Stimulated activated CD4-positive, alpha-beta T cell treated with anti-CD3 and anti-CD28 coated beads, Interleukin-12 subunit alpha, Interleukin-12 subunit beta, amount 100 ng/mL, for 24 hours (primary cell): ENCODE measurements at regions not wholly inside any gene's neighbourhood (a gene's known extent, or its start where the extent isn't known, plus 50 kb on each side); places are given as distances from the start of the nearest gene placed in this dataset.
"Not testable (repeated sequence)": the region's sequence is repeated elsewhere in the genome, so short reads cannot be mapped to it uniquely, and the experiment has no call there.

Source experiments
- DNase-seq, 2 experiments: peaks; one replicate each; pipeline ENCODE4 v3.0.0-alpha.2; 2020; ENCODE audit warnings: low read depth in 2 of 2

DNA sequence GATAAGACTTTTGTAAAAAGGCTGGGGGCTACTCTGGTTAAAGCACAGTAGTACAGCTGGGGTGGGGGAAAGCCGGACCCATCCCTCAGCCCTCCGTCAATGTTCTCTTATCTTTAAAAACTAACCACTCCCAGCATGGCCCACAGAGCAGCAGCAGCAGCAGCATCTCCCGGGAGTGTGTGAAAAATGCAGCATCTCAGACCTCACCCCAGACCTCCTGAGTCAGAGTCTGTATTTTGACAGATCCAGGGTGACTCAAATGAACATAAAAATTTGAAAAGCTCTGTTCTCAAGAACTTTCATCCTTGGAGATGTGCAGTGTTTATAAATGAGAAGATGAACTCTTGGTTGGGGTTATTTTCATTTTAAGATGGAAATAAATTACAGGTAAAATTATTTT lies 277.7 kb upstream of the ECI2 start:
- no peak for DNase-seq

DNA sequence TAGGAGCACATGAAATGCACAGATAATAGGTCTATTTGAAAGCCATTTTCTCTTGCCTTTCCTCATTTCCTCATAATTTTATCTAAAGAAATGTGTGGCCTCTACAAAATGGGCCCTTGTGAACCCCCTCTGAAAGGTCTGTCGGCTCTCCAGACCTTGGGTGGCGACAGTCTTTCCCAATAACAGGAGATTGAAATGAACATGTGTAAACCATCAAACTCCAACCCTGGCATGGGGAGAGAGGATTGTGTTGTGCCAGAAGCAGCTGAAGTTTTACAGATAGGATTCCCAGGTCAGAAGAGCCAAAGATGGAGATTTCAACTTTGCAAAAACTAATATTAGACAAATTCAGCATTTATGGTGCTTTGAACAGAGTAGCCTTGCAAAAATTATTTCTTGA lies 277.1 kb upstream of the ECI2 start:
- no peak for DNase-seq

DNA sequence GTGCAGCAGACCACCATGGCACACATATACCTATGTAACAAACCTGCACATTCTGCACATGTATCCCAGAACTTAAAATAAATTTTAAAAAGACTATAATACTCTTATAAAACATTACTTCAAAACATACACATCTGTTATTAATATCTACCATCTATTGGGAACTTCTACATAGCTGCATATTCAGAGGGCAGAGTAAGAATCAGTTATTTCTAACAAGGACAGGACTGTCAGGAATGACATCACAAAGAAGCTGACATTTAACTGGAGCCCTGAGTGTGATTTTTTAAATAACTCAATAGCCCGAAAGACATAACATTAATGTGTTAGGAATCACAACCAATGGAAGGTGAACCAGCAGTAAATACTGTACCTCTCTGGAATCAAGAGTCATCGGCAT lies 276.7 kb upstream of the ECI2 start:
- DNase-seq: no peak

DNA sequence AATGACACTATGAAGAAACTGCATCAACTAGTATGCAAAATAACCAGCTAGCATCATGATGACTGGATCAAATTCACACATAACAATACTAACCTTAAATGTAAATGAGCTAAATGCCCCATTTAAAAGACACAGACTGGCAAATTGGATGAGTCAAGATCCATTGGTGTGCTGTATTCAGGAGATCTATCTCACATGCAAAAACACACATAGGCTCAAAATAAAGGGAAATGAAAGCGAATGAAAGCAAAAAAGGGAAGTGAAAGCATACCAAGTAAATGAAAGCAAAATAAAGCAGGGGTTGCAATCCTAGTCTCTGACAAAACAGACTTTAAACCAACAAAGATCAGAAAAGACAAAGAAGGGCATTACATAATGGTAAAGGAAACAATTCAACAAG lies 272.3 kb upstream of the ECI2 start:
- not testable (repeated sequence) for DNase-seq

DNA sequence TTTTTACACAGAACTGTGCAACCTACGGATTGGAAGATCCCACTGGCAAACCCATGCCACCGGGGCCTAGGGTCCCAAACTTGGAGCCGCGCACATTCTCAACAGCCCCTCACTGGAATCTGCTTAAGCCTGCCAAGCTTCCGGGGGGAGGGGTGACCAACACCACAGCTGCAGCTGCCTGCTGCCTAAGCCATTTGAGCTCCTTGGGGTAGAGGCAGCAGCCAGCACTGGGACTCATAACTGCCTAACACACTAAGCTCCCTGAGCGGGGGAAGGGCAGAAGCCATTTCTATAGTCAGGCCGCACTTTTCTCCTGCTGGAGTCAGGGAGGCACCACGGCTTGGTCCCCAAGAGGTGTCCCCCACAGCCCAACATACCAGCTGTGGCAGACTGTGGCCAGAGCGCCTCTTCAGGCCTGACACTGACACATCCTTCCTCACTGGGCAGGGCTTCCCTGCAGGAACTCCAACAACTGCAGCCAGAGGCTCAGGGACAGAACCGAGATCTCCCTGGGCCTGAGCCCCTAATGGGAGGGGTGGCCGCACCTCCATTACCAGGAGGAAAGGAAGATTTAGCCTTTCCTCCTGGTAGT lies 270.3 kb upstream of the ECI2 start:
- DNase-seq: no peak

DNA sequence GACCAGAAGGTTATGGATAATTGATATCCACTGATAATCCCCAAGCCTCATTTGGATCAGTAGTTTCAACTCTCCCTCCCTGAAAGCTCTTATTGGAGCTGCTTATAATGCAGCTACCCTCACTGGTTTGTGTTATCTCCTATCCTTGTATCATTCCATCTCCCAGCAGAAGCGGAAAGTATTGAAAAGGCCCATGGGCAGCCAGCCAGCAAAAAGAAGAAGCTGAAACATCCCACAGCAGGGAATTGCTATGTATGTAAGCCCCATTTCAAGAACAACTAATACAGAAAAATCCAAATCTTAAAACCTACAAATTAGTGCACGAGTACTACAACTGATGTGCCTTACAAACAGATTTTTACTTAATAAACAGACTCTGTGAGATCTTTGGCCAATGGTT lies 269.0 kb upstream of the ECI2 start:
- no peak for DNase-seq

- no peak for DNase-seq
These were observed 268.5 kb upstream of the ECI2 start for GRCh38 chr6:4403828-4404227.

DNA sequence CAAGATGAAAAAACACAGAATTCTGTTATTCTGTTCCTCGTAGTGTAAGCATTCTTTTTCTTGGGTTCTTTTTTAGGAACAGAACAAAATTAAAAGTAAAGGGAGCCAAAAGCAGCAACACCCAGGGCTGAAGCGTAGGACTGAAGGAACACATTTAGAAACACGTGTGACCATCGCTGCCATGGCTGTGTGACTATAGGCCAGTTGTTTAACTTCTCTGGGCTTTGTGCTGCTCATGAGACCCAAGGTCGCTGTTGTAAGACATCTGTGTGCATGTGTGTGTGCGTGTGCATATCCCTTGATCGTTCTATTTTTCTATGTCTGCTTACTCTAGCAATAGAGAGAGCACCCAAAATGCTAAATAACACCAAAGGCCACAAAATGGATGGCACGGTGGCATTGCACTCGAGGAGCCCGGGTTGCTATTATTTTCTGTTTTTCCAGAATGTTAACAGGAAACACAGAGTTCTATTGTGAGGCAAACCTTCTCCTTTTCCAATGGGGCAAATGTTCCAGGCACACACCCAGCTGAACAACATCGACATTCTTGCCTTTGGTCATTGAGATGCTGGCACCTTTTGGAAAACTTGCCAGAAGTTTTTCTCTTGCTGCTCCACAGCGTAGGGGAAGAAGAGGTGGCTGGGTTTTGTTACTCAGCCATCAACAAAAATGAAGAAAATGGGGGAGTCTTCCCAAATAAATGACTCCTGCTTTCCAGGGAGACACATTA lies 267.8 kb upstream of the ECI2 start:
- DNase-seq: no peak

DNA sequence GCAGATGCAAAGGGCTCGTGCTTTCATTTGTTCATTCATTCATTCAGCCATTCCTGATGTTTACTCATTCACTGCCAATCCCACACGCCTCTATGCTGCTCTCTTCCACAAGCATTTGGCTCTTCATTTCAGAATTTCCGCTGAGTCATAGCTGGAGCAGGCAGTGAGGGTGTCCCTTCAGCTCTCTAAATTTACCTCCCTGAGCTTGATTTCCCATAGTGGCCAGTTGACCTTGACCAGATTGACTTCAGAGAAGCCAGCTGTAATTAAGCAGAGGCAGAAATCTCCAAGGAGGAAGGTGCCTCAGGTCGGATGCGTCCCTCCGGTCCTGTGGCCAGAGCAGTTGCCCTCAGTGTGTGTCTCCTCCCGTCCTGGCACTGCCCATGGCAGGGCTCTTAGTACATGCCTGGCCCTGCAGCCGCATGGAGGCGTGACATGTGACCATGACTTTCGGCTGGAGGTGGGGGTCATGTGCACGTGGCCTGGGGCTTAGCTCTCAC lies 267.2 kb upstream of the ECI2 start:
- DNase-seq: no peak

GRCh38 chr6:4401408-4402368 lies 266.3 kb upstream of the ECI2 start:
- no peak for DNase-seq

DNA sequence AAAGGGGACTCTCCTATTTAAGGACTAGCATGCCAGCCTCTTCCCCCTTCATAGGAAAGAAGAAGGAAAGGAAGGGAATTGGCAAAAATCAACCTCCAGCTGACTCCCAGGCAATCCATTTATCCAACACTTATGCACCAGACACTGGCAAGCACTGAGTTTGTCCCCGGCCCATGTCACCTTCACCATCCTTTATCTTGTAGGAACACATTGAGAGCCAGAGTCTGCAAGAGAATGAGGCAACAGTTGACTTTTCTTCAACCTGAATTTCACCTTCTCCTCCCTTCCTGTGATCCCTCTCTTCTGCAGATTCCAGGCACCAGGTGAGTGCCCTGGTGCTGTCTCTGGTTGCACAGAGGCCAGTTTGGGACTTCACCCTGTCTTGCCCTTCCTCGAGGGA lies 264.3 kb upstream of the ECI2 start:
- DNase-seq: no peak

DNA sequence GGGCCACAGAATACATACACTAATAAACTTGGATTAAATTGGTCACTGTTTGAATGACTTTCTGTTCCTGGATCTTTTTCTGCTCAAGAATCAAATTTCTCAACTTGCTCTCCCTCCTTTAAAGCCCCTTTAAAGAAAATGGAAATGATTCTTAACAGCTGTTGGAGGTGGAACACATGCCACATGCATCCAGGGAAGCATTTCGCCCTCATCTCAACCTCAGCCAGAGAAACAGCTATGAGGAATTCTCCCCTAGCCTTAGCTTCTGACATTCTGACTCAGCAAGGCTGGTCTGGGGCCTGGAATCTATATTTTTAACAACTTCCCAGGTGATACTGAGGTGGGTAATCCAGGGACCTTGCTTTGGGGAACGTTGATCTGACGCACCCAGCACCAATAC lies 263.4 kb upstream of the ECI2 start:
- DNase-seq: no peak

GRCh38 chr6:4397307-4397706 lies 261.9 kb upstream of the ECI2 start:
- DNase-seq: no peak

DNA sequence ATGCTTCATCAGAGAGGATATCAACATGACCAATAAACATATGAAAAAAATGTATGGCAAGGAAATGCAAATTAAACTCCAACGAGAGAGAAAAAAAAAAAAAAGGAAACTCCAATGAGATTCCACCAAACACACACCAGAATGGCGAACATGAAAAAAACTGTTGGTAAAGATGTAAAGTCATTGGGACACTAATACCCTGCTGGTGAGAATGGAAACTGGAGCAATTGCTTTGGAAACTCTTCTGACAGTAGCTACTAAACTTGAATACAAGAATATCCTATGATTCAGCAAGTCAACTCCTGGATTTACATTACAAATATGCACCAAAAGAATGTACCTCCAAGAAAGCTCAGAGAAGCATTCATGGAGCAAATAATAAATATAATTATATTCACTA lies 260.7 kb upstream of the ECI2 start:
- DNase-seq: no peak

DNA sequence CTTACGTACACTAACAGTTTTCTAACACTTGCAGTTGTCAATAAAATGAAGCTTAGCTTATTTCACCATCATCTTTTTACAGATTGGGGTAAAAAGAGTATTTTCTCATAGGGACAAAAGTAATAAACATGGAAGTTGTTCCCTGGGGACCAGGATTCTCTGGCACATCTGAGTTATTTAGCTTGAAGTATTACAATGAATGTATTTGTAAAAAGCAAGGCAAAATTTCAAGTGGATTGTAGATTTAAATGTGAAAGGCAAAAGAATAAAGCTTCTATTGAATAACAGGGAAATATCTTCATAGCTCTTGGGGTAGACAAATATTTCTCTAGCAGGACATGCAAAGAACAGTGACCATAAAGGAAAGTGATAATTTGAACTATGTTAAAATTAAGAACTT lies 260.0 kb upstream of the ECI2 start:
- DNase-seq: no peak

DNA sequence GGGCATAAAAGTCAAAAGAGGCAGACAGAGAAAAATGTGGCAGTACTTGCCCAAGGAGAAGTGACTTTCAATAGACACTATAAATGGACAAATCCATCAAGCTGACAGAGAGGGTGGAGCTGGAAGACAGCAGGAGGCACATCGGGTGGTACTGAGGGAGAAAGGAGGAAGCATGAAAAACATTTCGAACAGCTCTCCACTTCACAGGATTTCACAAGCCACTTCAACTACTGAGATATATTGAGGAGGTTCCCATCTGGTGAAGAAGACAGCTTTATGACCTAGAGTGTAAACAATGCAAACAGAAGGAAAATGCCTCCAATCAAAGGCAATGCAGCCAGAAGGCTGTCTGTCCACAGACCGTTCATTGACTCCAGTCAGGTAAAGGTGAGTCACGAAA lies 259.4 kb upstream of the ECI2 start:
- no peak for DNase-seq

- no peak for DNase-seq
These were observed 253.3 kb upstream of the ECI2 start for GRCh38 chr6:4388675-4389074.

- DNase-seq: no peak
These were observed 249.3 kb upstream of the ECI2 start for GRCh38 chr6:4384656-4385055.

DNA sequence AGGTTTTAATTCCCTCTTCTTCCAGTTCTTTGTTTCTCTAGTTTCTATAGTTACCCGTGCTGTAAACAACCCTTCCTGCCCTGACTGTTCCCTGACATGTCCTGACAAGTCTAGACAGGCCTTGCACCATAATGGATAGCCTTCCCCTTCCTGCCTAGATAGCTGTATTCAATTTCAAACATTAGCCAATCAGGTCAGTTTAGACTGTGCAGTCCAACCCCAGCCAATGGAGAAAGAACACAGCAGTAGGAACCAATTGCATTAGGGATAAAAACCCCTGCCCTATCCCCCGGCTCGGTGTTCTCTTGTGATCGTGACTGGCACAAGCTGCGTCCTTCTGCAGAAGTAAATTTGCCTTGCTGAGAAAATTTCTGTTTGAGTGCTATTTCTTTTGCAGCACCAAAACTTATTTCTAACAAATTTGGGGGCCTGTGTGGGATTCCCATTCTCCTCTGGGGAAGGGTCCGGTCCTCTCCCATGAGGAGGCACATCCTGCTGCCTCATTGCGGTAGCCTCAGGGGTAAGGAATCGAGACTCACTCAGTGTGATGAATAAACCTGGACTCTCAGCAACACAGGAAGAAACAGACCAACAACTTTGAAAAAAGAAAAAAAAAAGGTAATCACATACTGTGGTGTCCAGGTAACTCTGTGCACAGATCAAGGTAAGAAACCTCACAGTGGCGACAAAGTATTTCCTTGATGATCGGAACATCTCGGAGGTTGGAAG lies 248.7 kb upstream of the ECI2 start:
- no peak for DNase-seq

DNA sequence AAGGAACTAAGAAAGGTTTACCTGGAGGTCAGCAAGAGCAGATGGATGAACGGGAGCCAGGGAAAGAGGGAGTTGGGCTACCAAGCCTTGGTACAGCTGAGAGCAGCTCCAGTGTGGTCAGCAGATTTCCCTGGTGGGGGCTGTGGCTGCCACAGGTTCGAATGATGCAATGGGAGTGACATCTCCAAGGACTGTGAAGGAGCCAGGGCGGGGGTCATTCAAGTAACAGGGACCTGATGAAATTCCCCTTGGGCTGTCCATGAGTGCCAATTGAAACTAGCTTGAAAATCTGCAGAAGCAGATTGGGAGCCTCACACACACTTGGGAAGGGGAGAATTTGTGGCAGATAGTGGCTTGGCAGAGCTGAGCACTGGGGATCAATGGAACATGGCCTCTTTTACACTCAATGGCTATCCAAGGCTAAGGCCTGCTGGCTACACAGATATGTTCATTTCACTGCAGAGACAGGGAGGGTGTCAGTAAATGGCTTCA lies 247.0 kb upstream of the ECI2 start:
- DNase-seq: no peak

DNA sequence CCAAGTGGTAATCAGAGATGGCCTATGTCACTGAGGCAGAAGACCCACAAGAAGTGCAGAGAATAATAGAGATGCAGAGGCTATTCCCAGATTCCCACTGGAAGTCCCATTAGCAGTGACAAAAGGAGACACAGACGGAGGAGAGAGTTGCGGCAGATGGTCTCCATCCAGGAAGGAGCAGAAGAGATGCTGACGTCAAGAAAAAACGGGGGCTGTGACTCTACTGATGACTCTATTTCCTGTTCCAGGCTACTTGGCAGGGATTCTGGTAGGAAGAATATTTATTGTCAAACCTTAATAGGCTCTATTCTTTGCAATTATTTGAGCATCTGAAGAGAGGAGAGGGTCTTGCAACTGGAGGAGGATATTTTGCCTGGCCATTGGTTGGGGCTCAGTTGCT lies 246.0 kb upstream of the ECI2 start:
- no peak for DNase-seq

DNA sequence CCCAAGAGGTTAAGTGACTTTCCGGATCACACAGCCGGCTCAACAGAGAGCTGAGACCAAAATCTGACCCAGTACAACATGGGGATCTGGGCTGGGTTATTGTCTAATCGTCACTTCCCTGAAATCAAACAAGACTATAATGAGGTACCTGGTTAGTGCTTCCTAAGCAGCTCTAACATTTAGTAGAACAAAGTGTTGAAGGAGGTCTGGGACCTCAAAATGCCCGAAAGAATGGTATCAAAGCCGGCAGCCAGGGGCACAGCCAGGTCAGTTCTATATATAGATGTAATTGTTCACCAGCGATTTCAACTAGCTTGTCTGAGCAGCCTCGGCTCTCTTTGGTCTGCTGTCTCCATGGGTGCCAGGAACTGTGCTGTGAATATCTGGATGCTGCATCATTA lies 245.5 kb upstream of the ECI2 start:
- DNase-seq: no peak
